Renal pelvis (tissue), 1 donor: ENCODE measurements at regions not wholly inside any gene's neighbourhood (a gene's known extent, or its start where the extent isn't known, plus 50 kb on each side); places are given as distances from the start of the nearest gene placed in this dataset.
A peak's percentile ranks its signal among the peaks of the same experiment; 100 is the strongest.

Source experiments
- DNase-seq: peaks from one replicate; pipeline ENCODE4 v3.0.0-alpha.2; 2013

DNA sequence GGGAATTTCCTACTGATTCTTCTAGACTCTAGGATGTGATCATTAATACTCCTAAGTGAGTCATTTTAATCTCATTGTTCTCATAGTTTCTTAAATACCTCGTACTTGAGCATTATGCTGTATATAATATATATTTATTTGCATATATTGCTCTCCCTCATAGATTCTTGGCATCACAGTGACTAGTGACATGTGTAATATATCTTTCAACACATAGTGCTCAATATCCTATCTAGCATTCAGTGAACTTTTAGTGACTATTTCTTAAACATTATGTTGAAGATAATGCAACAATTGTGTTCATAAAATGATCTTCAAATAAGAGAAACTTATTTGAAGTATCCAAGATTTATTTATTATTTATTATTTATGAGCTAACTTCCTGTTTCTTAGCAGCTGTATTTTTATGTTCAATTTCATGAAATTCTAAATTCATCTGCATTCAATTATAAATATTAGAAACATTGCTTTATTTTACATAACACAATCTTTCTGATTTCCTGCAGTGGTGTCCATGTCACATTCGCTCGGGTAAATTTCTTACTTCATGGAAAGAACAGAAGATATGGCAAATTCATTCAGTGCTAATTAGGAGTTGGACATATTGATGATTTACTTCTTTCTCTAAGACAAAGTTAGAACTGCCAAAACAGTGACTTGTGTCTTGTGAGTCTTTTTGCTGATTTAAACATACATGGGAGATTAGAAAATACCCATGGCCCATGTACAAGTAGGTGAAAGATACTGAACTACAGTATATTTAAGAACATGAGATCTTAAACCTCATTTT, 1095.5 kb upstream of the IGFBP7 start:
- DNase-seq, result no peak

GRCh38 chr4:58192217-58192616, 1082.0 kb upstream of the IGFBP7 start:
- DNase-seq, result no peak

DNA sequence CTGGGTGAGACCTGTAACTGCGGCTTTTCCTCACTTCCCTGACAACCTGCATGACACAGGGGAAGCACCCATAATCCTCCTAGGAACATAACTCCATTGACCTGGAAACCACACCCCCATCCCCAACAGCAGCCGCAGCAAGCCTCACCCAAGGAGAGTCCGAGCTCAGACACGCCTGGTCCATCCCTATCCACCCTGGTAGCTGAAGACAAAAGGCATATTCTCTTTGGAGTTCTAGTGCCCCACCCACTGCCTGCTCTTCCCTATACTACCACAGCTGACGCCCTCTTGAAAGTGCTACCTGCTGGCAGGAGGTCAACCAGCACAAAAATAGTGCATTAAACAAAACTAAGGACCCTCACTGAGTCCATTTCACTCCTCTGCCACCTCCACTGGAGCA, 1080.9 kb upstream of the IGFBP7 start:
- DNase-seq, result no peak

DNA sequence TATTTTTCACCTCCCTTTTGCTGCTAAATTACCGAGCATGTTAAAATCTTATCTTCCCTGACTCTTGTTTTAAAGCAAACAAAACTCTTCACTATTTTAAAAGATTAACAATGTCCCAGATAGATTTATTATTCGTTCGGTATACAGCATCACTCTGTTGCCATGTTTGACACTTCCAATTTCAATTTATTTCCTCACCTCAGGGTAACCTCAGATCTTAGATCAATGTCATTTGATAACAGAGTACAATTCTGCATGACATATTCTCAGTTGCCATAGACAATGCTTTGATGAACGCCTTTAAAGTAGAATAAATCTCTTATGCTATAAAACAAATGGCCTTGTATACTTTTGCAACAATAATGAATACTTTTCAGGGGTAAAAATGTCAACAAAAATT, 1078.1 kb upstream of the IGFBP7 start:
- DNase-seq, result no peak

DNA sequence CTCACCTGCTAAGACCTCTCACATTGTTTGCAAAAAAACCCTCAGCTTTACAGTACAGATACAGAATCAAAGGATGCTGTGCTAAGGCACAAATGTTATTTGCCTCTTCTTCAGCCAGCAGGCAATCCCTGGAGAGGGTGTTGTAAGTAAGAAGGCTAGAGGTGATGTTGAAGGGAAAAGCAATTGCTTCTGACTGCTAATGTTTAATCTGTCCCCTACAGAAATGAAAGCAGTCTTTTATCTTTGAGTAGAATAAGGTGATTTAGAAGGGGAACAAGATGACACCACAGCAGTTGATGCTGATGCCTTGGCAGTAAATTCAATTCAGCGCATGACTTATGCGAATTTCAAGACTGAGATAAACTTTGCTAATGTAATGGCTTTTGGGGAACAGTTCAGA, 1064.8 kb upstream of the IGFBP7 start:
- no peak for DNase-seq

DNA sequence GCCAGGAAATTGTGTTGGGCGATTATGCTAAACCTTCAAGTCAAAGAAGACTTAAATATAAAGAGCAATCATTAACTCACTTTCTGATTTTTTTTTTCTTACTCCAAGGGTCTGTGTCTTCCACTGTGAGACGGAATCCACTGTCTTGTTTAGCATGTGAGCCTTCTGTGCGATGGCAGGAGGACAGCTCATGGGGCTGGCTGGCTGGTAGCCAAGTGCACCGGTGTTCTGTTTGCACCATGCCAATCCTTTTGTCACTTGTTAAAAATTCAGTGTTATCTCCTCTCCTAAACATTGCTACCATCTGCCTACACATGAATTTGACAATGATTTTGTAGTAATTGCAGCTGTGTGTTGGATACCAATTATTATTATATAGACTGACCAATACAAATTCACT, 1056.3 kb upstream of the IGFBP7 start:
- DNase-seq, result no peak

DNA sequence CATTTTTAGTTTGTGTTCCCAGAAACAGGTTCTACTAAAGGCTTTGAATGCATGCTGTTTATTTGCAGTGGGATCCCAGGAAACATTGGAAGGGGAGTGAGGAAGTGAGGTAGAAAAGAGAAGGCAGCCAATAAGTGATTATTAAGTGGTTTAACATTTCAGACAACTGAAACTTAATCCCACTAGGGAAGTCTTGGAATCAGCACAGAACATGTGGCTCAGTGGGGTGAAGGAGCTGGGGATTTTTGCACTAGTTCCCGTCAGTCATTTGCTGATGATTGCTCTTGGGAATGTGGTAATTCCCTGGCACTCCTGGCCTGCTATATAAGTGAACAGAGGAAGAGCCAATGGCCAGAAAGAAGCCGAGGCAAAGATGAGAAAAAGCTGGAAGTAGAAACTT, 1053.0 kb upstream of the IGFBP7 start:
- no peak for DNase-seq

DNA sequence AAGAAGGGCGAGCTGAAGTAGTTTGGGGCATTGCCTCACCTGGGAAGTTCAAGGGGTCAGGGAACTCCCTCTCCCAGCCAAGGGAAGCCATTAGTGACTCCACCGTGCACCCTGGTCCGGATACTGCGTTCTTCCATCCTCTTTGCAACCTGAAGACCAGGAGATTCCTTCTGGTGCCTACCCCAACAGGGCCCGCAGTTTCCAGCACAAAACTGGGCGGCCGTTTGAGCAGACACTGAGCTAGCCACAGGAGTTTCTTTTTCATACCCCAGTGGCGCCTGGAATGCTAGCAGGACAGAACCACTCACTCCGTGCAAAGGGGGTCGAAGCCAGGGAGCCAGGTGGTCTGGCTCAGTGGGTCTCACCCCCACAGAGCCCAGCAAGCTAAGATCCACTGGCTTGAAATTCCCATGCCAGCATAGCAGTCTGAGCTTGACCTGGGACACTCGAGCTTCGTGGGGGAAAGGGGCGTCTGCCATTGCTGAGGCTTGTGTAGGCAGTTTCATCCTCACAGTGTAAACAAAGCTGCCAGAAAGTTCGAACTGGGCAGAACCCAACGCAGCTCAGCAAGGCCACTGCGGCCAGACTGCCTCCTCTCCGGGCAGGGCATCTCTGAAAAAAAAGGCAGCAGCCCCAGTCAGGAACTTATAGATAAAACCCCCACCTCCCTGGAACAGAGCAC, 1039.4 kb upstream of the IGFBP7 start:
- DNase-seq, result no peak

DNA sequence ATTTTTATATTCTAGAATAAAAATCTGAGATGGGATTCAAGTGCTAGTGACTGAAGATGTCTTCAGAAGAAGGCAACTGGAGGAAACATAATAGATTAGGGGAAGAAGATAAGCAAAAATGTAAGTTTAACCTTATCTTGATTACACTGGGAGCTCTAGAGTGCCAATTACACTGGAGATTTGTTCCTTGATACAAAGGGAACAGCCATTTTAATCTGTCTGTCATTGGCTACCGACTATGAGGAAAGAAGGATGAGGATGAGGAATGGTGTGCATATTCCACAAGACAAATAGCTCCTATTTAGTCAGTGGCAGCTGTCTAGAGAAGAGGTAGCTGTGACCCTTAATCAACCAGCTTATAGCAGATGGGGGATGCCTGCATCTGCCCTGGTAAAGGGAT, 1034.5 kb upstream of the IGFBP7 start:
- no peak for DNase-seq

DNA sequence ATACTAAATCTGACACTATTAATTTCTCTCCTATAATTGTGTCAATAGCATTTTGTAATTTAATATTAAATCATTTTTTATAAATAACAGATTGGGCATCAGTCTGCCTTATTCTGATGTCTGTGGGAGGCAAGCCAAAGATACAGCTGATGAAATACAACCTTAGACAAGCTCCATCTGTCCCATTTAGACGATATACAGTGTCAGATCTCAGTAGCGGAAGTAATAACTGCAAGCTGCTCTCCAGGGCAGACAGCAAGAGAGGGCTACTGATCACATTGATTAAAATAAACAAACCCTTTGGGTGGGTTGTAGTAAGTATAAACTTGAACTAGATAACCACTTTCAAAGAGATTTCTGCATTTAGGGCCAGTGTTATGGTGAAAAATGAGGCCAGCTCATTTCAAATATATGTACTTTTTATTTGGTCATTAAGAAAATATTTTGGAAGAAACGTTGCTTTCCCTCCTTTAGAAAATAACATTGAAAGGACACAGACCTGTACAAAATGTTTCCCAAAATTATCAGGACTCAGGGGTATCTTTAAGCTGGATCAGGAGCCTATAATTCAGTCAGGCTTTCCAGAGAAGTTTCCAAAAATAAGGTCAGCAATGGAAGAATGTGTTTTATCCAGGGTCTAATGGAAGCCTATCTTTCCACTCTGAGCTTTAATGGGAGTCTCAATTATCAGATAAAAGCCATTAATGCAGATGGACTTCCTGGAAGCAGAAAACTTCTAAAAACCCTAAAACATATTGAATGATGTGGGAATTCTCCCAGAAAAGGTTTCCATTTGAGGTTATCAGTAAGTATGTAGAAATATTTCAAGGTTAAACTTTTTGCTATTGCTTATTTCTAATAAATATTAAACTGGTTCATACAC, 1028.8 kb upstream of the IGFBP7 start:
- peak; percentile 27 for DNase-seq

DNA sequence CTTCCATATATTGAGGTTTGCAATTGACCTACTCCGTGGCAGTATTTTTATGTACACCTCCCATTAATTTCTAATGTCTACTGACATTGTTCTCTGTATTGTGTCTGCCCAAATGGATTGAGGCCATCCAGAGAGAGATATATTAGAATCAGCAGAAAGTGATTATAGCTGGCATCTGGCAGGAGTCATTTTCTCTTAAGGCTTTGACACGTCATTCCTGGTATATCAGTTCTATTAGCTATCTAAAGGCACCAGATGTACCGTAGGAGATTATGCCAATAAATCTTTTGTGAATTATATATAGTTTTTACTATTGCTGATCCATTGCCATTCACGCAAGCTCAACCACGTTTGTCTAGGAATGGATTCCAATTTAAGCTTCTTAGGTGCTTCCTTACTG, 1026.4 kb upstream of the IGFBP7 start:
- DNase-seq, result no peak

DNA sequence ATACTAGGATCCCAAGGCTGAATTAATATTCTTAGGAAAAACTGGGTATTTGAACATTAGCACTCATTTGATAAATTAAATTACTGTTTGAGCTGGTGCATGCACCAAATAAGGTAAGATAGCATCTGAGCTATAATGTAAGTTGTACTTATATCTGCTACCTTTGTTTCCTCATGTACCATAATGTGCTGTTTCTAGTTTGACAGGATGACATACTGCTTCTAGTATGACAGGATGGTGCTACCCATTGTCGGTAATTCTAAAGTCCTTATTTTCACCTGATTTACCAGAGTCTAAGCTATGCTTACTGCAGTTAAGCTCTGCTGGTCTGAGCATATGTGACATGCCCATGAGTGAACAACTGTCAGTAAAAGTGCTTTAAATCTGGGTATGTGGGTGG, 1017.5 kb upstream of the IGFBP7 start:
- no peak for DNase-seq

DNA sequence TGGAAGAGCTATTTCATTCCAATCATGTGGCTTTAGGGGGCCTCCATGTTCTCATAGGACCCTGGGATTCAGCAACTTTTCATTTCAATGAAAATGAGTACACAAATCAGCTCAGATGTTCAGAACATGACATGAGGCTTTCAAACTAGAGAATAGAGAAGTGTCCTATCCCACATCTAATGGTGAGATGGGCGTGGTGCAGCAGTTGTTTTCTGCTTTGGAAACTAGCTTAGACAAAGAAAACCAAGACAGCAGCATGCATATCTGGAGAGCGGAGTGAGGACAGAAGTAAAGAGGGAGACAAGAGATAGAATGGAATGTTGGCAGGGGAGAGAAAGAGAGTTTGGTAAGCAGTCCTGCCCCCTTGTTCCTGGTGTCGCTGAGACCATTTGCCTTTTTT, 1009.1 kb upstream of the IGFBP7 start:
- no peak for DNase-seq

GRCh38 chr4:58113126-58113525, 1002.9 kb upstream of the IGFBP7 start:
- DNase-seq, result no peak

GRCh38 chr4:58111818-58112217, 1001.6 kb upstream of the IGFBP7 start:
- no peak for DNase-seq

- DNase-seq, result no peak
Measured at GRCh38 chr4:58093352-58093751, 983.2 kb upstream of the IGFBP7 start.

- DNase-seq, result no peak
Measured at GRCh38 chr4:58090539-58090938, 980.4 kb upstream of the IGFBP7 start.

GRCh38 chr4:58081356-58081755, 971.2 kb upstream of the IGFBP7 start:
- no peak for DNase-seq

- DNase-seq, result no peak
Measured at GRCh38 chr4:58075724-58076123, 965.5 kb upstream of the IGFBP7 start.

DNA sequence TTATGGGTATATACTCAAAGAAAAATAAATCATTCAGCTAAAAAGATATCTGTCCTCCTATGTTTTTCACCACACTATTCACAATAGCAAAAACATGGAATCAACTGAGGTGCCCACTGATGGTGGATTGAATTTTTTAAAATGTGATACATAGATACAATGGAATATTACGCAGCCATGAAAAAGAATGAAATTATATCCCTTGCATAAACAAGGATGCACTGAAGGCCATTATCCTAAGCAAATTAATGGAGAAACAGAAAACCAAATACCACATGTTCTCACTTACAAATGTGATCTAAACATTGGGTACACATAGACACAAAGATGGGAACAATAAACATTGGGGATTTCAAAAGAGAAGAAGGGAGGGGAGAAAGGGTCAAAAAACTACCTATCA, 964.2 kb upstream of the IGFBP7 start:
- no peak for DNase-seq

DNA sequence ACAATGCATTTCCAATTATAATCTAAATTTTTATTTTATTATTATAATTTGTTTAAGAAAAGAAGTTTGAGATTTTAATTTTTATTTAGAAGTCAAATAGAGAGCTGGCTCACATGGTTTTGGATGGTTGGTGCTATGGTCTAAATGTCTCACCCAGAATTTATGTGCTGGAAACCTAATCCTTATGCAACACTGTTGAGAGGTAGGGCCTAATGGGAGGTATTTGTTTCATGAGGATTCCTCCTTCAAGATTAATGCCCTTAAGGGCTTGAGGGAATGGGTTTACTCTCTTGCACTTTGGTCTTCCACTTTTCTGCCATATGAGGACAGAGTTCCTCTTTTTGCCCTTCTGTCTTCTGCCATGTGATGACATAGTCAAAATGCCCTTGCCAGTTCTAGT, 960.5 kb upstream of the IGFBP7 start:
- peak; percentile 62 for DNase-seq

- no peak for DNase-seq
Measured at GRCh38 chr4:58064653-58065052, 954.5 kb upstream of the IGFBP7 start.
